OCI-LY3 (cell line): ENCODE measurements at regions not wholly inside any gene's neighbourhood (a gene's known extent, or its start where the extent isn't known, plus 50 kb on each side); places are given as distances from the start of the nearest gene placed in this dataset.

Experiments used
- H2AFZ ChIP-seq: fragments of 200-600, 300-600 bp; shearing (Covaris generic); 2 replicates; pipeline ENCODE4 v1.6.0; 2014; ENCODE audit warnings: antibody characterized with exemption, low read depth, low read length
- H3K27ac ChIP-seq: fragments of 200-600, 300-600 bp; sonication (generic); 2 replicates; pipeline ENCODE4 v1.5.1; 2014; ENCODE audit warnings: mild to moderate bottlenecking, low read length, moderate library complexity, mixed read lengths
- H3K27me3 ChIP-seq: fragments of 200-600, 300-600 bp; sonication (generic); 2 replicates; pipeline ENCODE4 v1.6.1; 2014; ENCODE audit warnings: low read depth, low read length, mixed read lengths
- H3K36me3 ChIP-seq: fragments of 200-600, 300-600 bp; sonication (generic); replicated peaks from 2 replicates; pipeline ENCODE3; 2014; ENCODE audit warnings: low read depth, low read length, mixed read lengths
- H3K4me1 ChIP-seq: fragments of 300-600, 200-600 bp; sonication (generic); 2 replicates; pipeline ENCODE4 v1.6.1; 2014; ENCODE audit warnings: low read length, mixed read lengths
- H3K4me2 ChIP-seq: fragments of 200-600, 300-600 bp; sonication (generic); 2 replicates; pipeline ENCODE4 v1.6.1; 2014; ENCODE audit warnings: low read length, mixed read lengths
- H3K4me3 ChIP-seq: fragments of 300-600, 200-600 bp; sonication (generic); 2 replicates; pipeline ENCODE4 v1.5.1; 2014; ENCODE audit warnings: antibody characterized with exemption, mild to moderate bottlenecking, low read length, moderate library complexity
- H3K79me2 ChIP-seq: fragments of 300-600, 200-600 bp; shearing (Covaris generic); 2 replicates; pipeline ENCODE4 v1.6.1; 2014; ENCODE audit warnings: mild to moderate bottlenecking, low read length, mixed read lengths
- H3K9ac ChIP-seq: fragments of 300-600, 200-600 bp; shearing (Covaris generic); 2 replicates; pipeline ENCODE4 v1.6.0; 2014; ENCODE audit warnings: mild to moderate bottlenecking, low read length, moderate library complexity
- H3K9me3 ChIP-seq: fragments of 200-600, 300-600 bp; shearing (Covaris generic); 2 replicates; pipeline ENCODE4 v1.6.1; 2014; ENCODE audit warnings: low read length, mixed read lengths; ENCODE audit not compliant: insufficient read depth
- H4K20me1 ChIP-seq: fragments of 200-600, 300-600 bp; sonication (generic); 2 replicates; pipeline ENCODE4 v1.6.1; 2016; ENCODE audit warnings: low read length, mixed read lengths; ENCODE audit not compliant: insufficient read depth
- EZH2phosphoT487 ChIP-seq: fragments of 200-600 bp; shearing (Covaris generic); IDR thresholded peaks from 2 replicates; pipeline ENCODE4 v1.6.1; 2018; ENCODE audit warnings: antibody characterized with exemption, mixed run types, low read depth
- TF ChIP-seq, protein P1 (sequence below): fragments of 200-600, 300-600 bp; sonication (generic); IDR thresholded peaks from 2 replicates; pipeline ENCODE4 v1.5.1; 2014; ENCODE audit warnings: antibody characterized with exemption, low read length, low read depth

DNA sequence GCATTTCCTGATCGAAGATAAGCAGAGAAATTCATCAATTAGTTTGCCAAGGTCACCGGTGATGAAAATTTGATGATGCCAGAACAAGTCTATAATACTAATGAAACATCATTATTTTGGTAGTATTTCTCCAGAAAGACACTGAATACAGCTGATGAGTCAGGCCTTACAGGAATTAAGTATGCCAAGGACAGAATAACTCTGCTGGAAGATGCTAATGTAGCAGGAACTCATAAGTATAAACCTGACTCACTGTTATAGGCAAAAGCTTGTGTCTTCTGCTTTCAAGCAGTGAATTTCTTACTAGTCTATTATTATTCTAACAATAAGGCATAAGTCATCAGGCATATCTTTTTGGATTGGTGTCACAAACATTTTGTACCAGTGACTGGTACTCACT lies 1825.1 kb upstream of the IGFBP7 start:
- no peaks in the 10 kb centered on the region for H3K4me1 ChIP-seq
- no peak overlapping the region for H3K9ac ChIP-seq
- no peak overlapping the region for H3K4me3 ChIP-seq
- no peak overlapping the region for H3K4me2 ChIP-seq
- no peak overlapping the region for H3K27ac ChIP-seq
- no peaks in the 10 kb centered on the region for H3K27me3 ChIP-seq
- H3K79me2 ChIP-seq, result no peaks in the 10 kb centered on the region
- H4K20me1 ChIP-seq, result no peaks in the 10 kb centered on the region
- H3K36me3 ChIP-seq, result no peaks in the 10 kb centered on the region
- H3K9me3 ChIP-seq, result no peaks in the 10 kb centered on the region
- no peak overlapping the region for H2AFZ ChIP-seq
- no peak for TF ChIP-seq EZH2phosphoT487
- TF ChIP-seq, protein P1, sequence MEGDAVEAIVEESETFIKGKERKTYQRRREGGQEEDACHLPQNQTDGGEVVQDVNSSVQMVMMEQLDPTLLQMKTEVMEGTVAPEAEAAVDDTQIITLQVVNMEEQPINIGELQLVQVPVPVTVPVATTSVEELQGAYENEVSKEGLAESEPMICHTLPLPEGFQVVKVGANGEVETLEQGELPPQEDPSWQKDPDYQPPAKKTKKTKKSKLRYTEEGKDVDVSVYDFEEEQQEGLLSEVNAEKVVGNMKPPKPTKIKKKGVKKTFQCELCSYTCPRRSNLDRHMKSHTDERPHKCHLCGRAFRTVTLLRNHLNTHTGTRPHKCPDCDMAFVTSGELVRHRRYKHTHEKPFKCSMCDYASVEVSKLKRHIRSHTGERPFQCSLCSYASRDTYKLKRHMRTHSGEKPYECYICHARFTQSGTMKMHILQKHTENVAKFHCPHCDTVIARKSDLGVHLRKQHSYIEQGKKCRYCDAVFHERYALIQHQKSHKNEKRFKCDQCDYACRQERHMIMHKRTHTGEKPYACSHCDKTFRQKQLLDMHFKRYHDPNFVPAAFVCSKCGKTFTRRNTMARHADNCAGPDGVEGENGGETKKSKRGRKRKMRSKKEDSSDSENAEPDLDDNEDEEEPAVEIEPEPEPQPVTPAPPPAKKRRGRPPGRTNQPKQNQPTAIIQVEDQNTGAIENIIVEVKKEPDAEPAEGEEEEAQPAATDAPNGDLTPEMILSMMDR, result no peak

- H3K4me2 ChIP-seq, result no peak overlapping the region
- no peaks in the 10 kb centered on the region for H3K4me1 ChIP-seq
- no peaks in the 10 kb centered on the region for H3K27me3 ChIP-seq
- no peak overlapping the region for H3K27ac ChIP-seq
- no peaks in the 10 kb centered on the region for H3K36me3 ChIP-seq
- no peaks in the 10 kb centered on the region for H3K9me3 ChIP-seq
- TF ChIP-seq EZH2phosphoT487, result no peak
- TF ChIP-seq, protein P1, result no peak
- H3K79me2 ChIP-seq, result no peaks in the 10 kb centered on the region
- no peak overlapping the region for H2AFZ ChIP-seq
- H3K9ac ChIP-seq, result no peak overlapping the region
- H4K20me1 ChIP-seq, result no peaks in the 10 kb centered on the region
- no peak overlapping the region for H3K4me3 ChIP-seq
Observed at GRCh38 chr4:58936436-58936835, 1826.3 kb upstream of the IGFBP7 start.

GRCh38 chr4:58940167-58940566 lies 1830.0 kb upstream of the IGFBP7 start:
- Histone ChIP-seq H3K9ac (no peak overlapping the region; the same call in 1 of the 2 replicates), H3K4me3 (peak overlapping the region; percentile 35), H3K79me2 (no peaks in the 10 kb centered on the region), H3K36me3 (no peaks in the 10 kb centered on the region), H3K4me2 (peak overlapping the region; percentile 42), H3K9me3 (peaks cover 4% of the 10 kb centered on the region; the same call in 1 of the 2 replicates), H3K4me1 (no peaks in the 10 kb centered on the region), H4K20me1 (no peaks in the 10 kb centered on the region), H3K27me3 (no peaks in the 10 kb centered on the region), H2AFZ (peak overlapping the region; percentile 95), H3K27ac (no peak overlapping the region)
- TF ChIP-seq, protein P1, result no peak
- no peak for TF ChIP-seq EZH2phosphoT487

DNA sequence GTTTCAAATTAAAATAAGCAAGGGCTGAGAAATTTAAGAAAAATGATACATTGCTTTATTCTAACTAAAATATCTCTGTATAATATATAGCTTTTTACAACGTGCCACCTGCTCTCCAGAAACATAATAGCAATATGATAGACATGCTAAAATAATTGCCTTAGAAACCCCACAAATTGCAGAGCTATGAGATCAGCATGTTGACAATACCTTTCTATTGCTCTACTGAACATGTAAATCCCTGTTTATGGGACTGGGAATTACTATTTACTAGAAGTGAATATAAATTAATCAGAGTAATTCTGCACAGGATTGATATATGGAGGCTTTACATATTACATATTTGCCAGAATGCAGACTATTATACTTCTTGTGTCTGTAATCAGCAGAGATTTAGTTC lies 1831.1 kb upstream of the IGFBP7 start:
- no peak overlapping the region for H3K9ac ChIP-seq
- H4K20me1 ChIP-seq, result no peaks in the 10 kb centered on the region
- no peaks in the 10 kb centered on the region for H3K27me3 ChIP-seq
- no peak overlapping the region for H3K4me3 ChIP-seq
- TF ChIP-seq, protein P1, result no peak
- no peak for TF ChIP-seq EZH2phosphoT487
- peaks cover 4% of the 10 kb centered on the region; the same call in 1 of the 2 replicates for H3K9me3 ChIP-seq
- no peak overlapping the region for H3K4me2 ChIP-seq
- no peak overlapping the region for H2AFZ ChIP-seq
- H3K27ac ChIP-seq, result no peak overlapping the region
- no peaks in the 10 kb centered on the region for H3K79me2 ChIP-seq
- no peaks in the 10 kb centered on the region for H3K4me1 ChIP-seq
- no peaks in the 10 kb centered on the region for H3K36me3 ChIP-seq
